WERI-Rb-1 (cell line): ENCODE measurements at regions not wholly inside any gene's neighbourhood (a gene's known extent, or its start where the extent isn't known, plus 50 kb on each side); places are given as distances from the start of the nearest gene placed in this dataset.

Experiments used
- DNase-seq: peaks from one replicate; pipeline ENCODE4 v3.0.0-alpha.2; 2020
- H3K27ac ChIP-seq: fragments of 250-450 bp; sonication (Bioruptor Pico); 2 replicates; pipeline ENCODE4 v1.5.1; 2020; ENCODE audit warnings: mild to moderate bottlenecking, moderate library complexity
- H3K27me3 ChIP-seq: fragments of 250-450 bp; sonication (Bioruptor Pico); 2 replicates; pipeline ENCODE4 v1.5.1; 2021; ENCODE audit warnings: mild to moderate bottlenecking, low read depth, moderate library complexity; ENCODE audit not compliant: insufficient read depth, severe bottlenecking
- H3K36me3 ChIP-seq: fragments of 250-450 bp; sonication (Bioruptor Pico); 2 replicates; pipeline ENCODE4 v1.5.1; 2020; ENCODE audit warnings: mild to moderate bottlenecking, moderate library complexity
- H3K4me3 ChIP-seq: 2 replicates; pipeline ENCODE4 v1.5.1; 2011; ENCODE audit warnings: low read depth, mild to moderate bottlenecking, control low read depth, low read length
- H3K9me3 ChIP-seq: fragments of 250-450 bp; sonication (Bioruptor Pico); 2 replicates; pipeline ENCODE4 v1.5.1; 2021; ENCODE audit warnings: mild to moderate bottlenecking, moderate library complexity; ENCODE audit not compliant: severe bottlenecking
- TF ChIP-seq, protein P1 (sequence below): IDR thresholded peaks from 2 replicates; pipeline ENCODE4 v1.5.1; 2011; ENCODE audit warnings: low read depth, mild to moderate bottlenecking, control low read depth, inconsistent platforms, low read length

GRCh38 chr16:76835779-76836300, 355.1 kb upstream of the MON1B start:
- Histone ChIP-seq H3K9me3 (no peaks in the 10 kb centered on the region), H3K36me3 (no peaks in the 10 kb centered on the region), H3K4me3 (no peak overlapping the region), H3K27me3 (peaks cover 2% of the 10 kb centered on the region), H3K27ac (no peak overlapping the region)
- DNase-seq = no peak
- TF ChIP-seq, protein P1, sequence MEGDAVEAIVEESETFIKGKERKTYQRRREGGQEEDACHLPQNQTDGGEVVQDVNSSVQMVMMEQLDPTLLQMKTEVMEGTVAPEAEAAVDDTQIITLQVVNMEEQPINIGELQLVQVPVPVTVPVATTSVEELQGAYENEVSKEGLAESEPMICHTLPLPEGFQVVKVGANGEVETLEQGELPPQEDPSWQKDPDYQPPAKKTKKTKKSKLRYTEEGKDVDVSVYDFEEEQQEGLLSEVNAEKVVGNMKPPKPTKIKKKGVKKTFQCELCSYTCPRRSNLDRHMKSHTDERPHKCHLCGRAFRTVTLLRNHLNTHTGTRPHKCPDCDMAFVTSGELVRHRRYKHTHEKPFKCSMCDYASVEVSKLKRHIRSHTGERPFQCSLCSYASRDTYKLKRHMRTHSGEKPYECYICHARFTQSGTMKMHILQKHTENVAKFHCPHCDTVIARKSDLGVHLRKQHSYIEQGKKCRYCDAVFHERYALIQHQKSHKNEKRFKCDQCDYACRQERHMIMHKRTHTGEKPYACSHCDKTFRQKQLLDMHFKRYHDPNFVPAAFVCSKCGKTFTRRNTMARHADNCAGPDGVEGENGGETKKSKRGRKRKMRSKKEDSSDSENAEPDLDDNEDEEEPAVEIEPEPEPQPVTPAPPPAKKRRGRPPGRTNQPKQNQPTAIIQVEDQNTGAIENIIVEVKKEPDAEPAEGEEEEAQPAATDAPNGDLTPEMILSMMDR = no peak

- H3K36me3 ChIP-seq = no peaks in the 10 kb centered on the region
- H3K27ac ChIP-seq = no peak overlapping the region
- peaks cover 2% of the 10 kb centered on the region for H3K27me3 ChIP-seq
- no peak overlapping the region for H3K4me3 ChIP-seq
- no peak for DNase-seq
- no peaks in the 10 kb centered on the region for H3K9me3 ChIP-seq
- TF ChIP-seq, protein P1 = no peak
These were observed 353.1 kb upstream of the MON1B start for GRCh38 chr16:76837872-76838271.

DNA sequence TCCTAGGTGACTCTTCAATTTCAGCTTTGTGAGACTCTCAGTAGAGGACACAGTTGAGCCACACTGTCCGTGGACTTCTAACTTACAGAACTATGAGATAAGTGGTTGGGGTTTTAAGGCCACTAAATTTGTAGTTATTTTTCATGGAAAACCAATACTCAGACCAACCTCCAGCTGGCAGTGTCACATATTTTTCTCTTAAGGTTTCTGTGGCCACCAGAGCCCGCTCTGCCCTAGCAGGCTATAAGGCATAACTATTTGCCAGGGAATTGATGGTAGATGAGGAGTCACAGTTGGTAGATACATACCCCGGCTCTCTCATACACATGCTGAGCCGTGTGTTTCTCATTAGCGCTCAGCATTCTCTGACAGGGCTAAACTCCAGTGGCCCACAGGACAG, 336.8 kb upstream of the MON1B start:
- no peak for DNase-seq
- H3K27ac ChIP-seq = no peak overlapping the region
- H3K4me3 ChIP-seq = no peak overlapping the region
- no peaks in the 10 kb centered on the region for H3K36me3 ChIP-seq
- H3K9me3 ChIP-seq = no peaks in the 10 kb centered on the region
- H3K27me3 ChIP-seq = no peaks in the 10 kb centered on the region
- TF ChIP-seq, protein P1 = no peak

GRCh38 chr16:76856112-76856511, 334.9 kb upstream of the MON1B start:
- TF ChIP-seq, protein P1 = no peak
- Histone ChIP-seq H3K27me3 (no peaks in the 10 kb centered on the region), H3K4me3 (no peak overlapping the region), H3K36me3 (no peaks in the 10 kb centered on the region), H3K9me3 (no peaks in the 10 kb centered on the region), H3K27ac (no peak overlapping the region)
- DNase-seq = no peak

- Histone ChIP-seq H3K27me3 (no peaks in the 10 kb centered on the region), H3K4me3 (no peak overlapping the region), H3K27ac (no peak overlapping the region), H3K9me3 (no peaks in the 10 kb centered on the region), H3K36me3 (no peaks in the 10 kb centered on the region)
- TF ChIP-seq, protein P1 = no peak
- DNase-seq = no peak
These were observed 333.6 kb upstream of the MON1B start for GRCh38 chr16:76857402-76857801.

- TF ChIP-seq, protein P1 = no peak
- no peak for DNase-seq
- H3K36me3 ChIP-seq = no peaks in the 10 kb centered on the region
- no peak overlapping the region for H3K27ac ChIP-seq
- H3K9me3 ChIP-seq = no peaks in the 10 kb centered on the region
- no peaks in the 10 kb centered on the region for H3K27me3 ChIP-seq
- no peak overlapping the region for H3K4me3 ChIP-seq
These were observed 328.1 kb upstream of the MON1B start for GRCh38 chr16:76862901-76863300.
